SK-N-SH treated with all-trans-retinoic acid at 6 μM for 48 hours (cell line): ENCODE measurements at regions not wholly inside any gene's neighbourhood (a gene's known extent, or its start where the extent isn't known, plus 50 kb on each side); places are given as distances from the start of the nearest gene placed in this dataset.

Experiments
- ATAC-seq: fragments of 200-7000 bp; cut with Tn5 transposase; 3 replicates; pipeline ENCODE4 v1.9.1; 2020; ENCODE audit warnings: mild to moderate bottlenecking, moderate library complexity
- ARNTL ChIP-seq: fragments of 450-650 bp; formaldehyde crosslinking; IDR thresholded peaks from 2 replicates; pipeline ENCODE4 v1.5.0; 2020; ENCODE audit warnings: low read depth, mild to moderate bottlenecking, moderate library complexity, borderline replicate concordance
- CREB5 ChIP-seq: fragments of 250-450 bp; sonication (Bioruptor Pico); IDR thresholded peaks from 2 replicates; pipeline ENCODE4 v1.5.1; 2020; ENCODE audit warnings: low read depth, mild to moderate bottlenecking, moderate library complexity
- CSDC2 ChIP-seq: fragments of 250-450 bp; sonication (Bioruptor Pico); IDR thresholded peaks from 2 replicates; pipeline ENCODE4 v1.5.0; 2020; ENCODE audit warnings: mild to moderate bottlenecking, moderate library complexity
- CSRNP3 ChIP-seq: fragments of 250-450 bp; sonication (Bioruptor Pico); IDR thresholded peaks from 2 replicates; pipeline ENCODE4 v1.5.1; 2021; ENCODE audit warnings: mild to moderate bottlenecking, moderate library complexity
- ESRRG ChIP-seq: fragments of 250-450 bp; sonication (Bioruptor Pico); IDR thresholded peaks from 2 replicates; pipeline ENCODE4 v1.6.1; 2021; ENCODE audit warnings: mild to moderate bottlenecking
- GLIS3 ChIP-seq: fragments of 250-450 bp; sonication (Bioruptor Pico); IDR thresholded peaks from 2 replicates; pipeline ENCODE4 v1.5.0; 2020; ENCODE audit warnings: mild to moderate bottlenecking, moderate library complexity
- ISL1 ChIP-seq: fragments of 250-450 bp; sonication (Bioruptor Pico); IDR thresholded peaks from 2 replicates; pipeline ENCODE4 v2.1.2; 2022; ENCODE audit warnings: mild to moderate bottlenecking, moderate library complexity
- OSR1 ChIP-seq: fragments of 250-450 bp; sonication (Bioruptor Pico); IDR thresholded peaks from 2 replicates; pipeline ENCODE4 v1.8.0; 2022; ENCODE audit warnings: moderate library complexity, mild to moderate bottlenecking, inconsistent platforms
- PATZ1 ChIP-seq: fragments of 250-450 bp; sonication (Bioruptor Pico); IDR thresholded peaks from 2 replicates; pipeline ENCODE4 v1.8.0; 2020; ENCODE audit warnings: mild to moderate bottlenecking, moderate library complexity, borderline replicate concordance
- POU6F1 ChIP-seq: fragments of 250-450 bp; sonication (Bioruptor Pico); IDR thresholded peaks from 2 replicates; pipeline ENCODE4 v1.8.0; 2021; ENCODE audit warnings: low read depth, mild to moderate bottlenecking, moderate library complexity, borderline replicate concordance
- PPARA ChIP-seq: fragments of 250-450 bp; sonication (Bioruptor Pico); IDR thresholded peaks from 2 replicates; pipeline ENCODE4 v1.5.0; 2020; ENCODE audit warnings: mild to moderate bottlenecking, borderline replicate concordance
- RARB ChIP-seq: fragments of 250-450 bp; sonication (Bioruptor Pico); IDR thresholded peaks from 2 replicates; pipeline ENCODE4 v1.8.0; 2021; ENCODE audit warnings: mild to moderate bottlenecking, moderate library complexity
- SNAI2 ChIP-seq: fragments of 250-450 bp; sonication (Bioruptor Pico); IDR thresholded peaks from 2 replicates; pipeline ENCODE4 v1.5.0; 2020; ENCODE audit warnings: mild to moderate bottlenecking, moderate library complexity
- TCF4 ChIP-seq: fragments of 250-450 bp; sonication (Bioruptor Pico); IDR thresholded peaks from 2 replicates; pipeline ENCODE4 v1.8.0; 2021; ENCODE audit warnings: mild to moderate bottlenecking, moderate library complexity, borderline replicate concordance
- TOX ChIP-seq: fragments of 250-450 bp; sonication (Bioruptor Pico); IDR thresholded peaks from 2 replicates; pipeline ENCODE4 v1.8.0; 2021; ENCODE audit warnings: mild to moderate bottlenecking, moderate library complexity, borderline replicate concordance
- TSHZ2 ChIP-seq: fragments of 250-450 bp; sonication (Bioruptor Pico); IDR thresholded peaks from 2 replicates; pipeline ENCODE4 v1.5.0; 2020; ENCODE audit warnings: mild to moderate bottlenecking, moderate library complexity
- ZC3H10 ChIP-seq: fragments of 250-450 bp; sonication (Bioruptor Pico); IDR thresholded peaks from 2 replicates; pipeline ENCODE4 v1.5.1; 2021; ENCODE audit warnings: mild to moderate bottlenecking, moderate library complexity
- ZFP3 ChIP-seq: fragments of 250-450 bp; sonication (Bioruptor Pico); IDR thresholded peaks from 2 replicates; pipeline ENCODE4 v1.5.0; 2020; ENCODE audit warnings: mild to moderate bottlenecking, moderate library complexity
- ZFP30 ChIP-seq: fragments of 450-650 bp; formaldehyde crosslinking; IDR thresholded peaks from 2 replicates; pipeline ENCODE4 v1.5.0; 2022; ENCODE audit warnings: mild to moderate bottlenecking, moderate library complexity
- ZNF565 ChIP-seq: fragments of 450-650 bp; formaldehyde crosslinking; conservative IDR thresholded peaks from 2 replicates; pipeline ENCODE4 v1.5.0; 2020; ENCODE audit warnings: low read depth, mild to moderate bottlenecking, moderate library complexity
- ZNF70 ChIP-seq: fragments of 450-650 bp; formaldehyde crosslinking; IDR thresholded peaks from 2 replicates; pipeline ENCODE4 v1.5.0; 2020; ENCODE audit warnings: mild to moderate bottlenecking, moderate library complexity
- ZNF8 ChIP-seq: fragments of 450-650 bp; formaldehyde crosslinking; IDR thresholded peaks from 2 replicates; pipeline ENCODE4 v1.5.0; 2020; ENCODE audit warnings: mild to moderate bottlenecking, moderate library complexity

GRCh38 chr14:37810094-37810801, 214.8 kb downstream of the TTC6 start:
- ATAC-seq = no peak
- TF ChIP-seq ZFP30 (no peak), PATZ1 (CRISPR knock-in tag) (no peak), ISL1 (no peak), CSDC2 (CRISPR knock-in tag) (no peak), GLIS3 (CRISPR knock-in tag) (no peak), CREB5 (no peak), ZNF565 (CRISPR knock-in tag) (no peak)

- no peak for ATAC-seq
- TF ChIP-seq ZFP3 = no peak
- no peak for TF ChIP-seq CSDC2 (CRISPR knock-in tag)
- TF ChIP-seq GLIS3 (CRISPR knock-in tag) = no peak
- TF ChIP-seq TOX = no peak
- TF ChIP-seq ZFP30 = no peak
- TF ChIP-seq ZNF8 (CRISPR knock-in tag) = no peak
- no peak for TF ChIP-seq TCF4 (CRISPR knock-in tag)
- TF ChIP-seq ZC3H10 (CRISPR knock-in tag) = no peak
- TF ChIP-seq PATZ1 (CRISPR knock-in tag) = no peak
- TF ChIP-seq CSRNP3 = no peak
- no peak for TF ChIP-seq TSHZ2 (CRISPR knock-in tag)
- TF ChIP-seq ZNF70 = no peak
- TF ChIP-seq ARNTL = no peak
- TF ChIP-seq POU6F1 (CRISPR knock-in tag) = no peak
- TF ChIP-seq OSR1 (CRISPR knock-in tag) = no peak
- no peak for TF ChIP-seq SNAI2 (CRISPR knock-in tag)
- TF ChIP-seq ESRRG (CRISPR knock-in tag) = no peak
- no peak for TF ChIP-seq RARB (CRISPR knock-in tag)
- no peak for TF ChIP-seq ISL1
- TF ChIP-seq PPARA = no peak
Measured at GRCh38 chr14:37813732-37814131, 218.3 kb downstream of the TTC6 start.
